ENCODE measurements at regions not wholly inside any gene's neighbourhood (a gene's known extent, or its start where the extent isn't known, plus 50 kb on each side); places are given as distances from the start of the nearest gene placed in this dataset.

GRCh38 chr2:3956892-3957291 lies 253.5 kb downstream of the DCDC2C start:
- TF ChIP-seq CTCF (IDR thresholded peaks at IDR 0.05; ENCODE audit: borderline replicate concordance, extremely low read depth, low read length, poor library complexity, severe bottlenecking) = no peak
- no peak for TF ChIP-seq EZH2 (IDR thresholded peaks at IDR 0.05; ENCODE audit: borderline replicate concordance, low read depth, low read length, severe bottlenecking)

All from DND-41 (cell line).